ENCODE measurements at regions not wholly inside any gene's neighbourhood (a gene's known extent, or its start where the extent isn't known, plus 50 kb on each side); places are given as distances from the start of the nearest gene placed in this dataset.

DNA sequence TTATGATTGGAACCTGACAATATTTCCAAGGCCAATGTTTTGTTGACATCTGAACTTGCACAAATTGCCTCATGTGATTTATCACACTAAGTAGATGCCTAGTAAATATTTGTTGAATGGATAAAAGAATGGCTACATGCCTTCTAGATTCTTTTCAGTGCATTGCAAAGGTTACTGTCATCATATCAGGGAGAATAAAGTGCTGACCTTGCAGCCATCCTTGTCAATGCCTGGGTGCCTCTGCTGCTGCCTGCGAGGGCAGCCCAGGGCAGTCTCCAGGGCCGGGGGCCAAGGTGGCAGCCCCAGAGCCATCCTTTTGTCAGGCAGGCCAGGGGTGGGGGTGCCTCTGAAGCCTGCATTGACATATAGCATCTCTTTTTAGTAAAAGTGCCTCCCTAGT, 325.6 kb upstream of the MTNR1B start:
- Histone ChIP-seq H3K27ac (no peak overlapping the region), H3K4me3 (no peak overlapping the region), H3K4me1 (no peaks in the 10 kb centered on the region), H3K27me3 (no peaks in the 10 kb centered on the region), H3K9me3 (no peaks in the 10 kb centered on the region), H3K36me3 (no peaks in the 10 kb centered on the region)
- DNase-seq = no peak
- WGBS, 2 donors = 29 to 53% methylated on average over 2 of the region's 2 CpGs
- no peak for TF ChIP-seq POLR2A (IDR thresholded peaks at IDR 0.05)
- intact Hi-C loops (cut with DNase I) = no loop called here

DNA sequence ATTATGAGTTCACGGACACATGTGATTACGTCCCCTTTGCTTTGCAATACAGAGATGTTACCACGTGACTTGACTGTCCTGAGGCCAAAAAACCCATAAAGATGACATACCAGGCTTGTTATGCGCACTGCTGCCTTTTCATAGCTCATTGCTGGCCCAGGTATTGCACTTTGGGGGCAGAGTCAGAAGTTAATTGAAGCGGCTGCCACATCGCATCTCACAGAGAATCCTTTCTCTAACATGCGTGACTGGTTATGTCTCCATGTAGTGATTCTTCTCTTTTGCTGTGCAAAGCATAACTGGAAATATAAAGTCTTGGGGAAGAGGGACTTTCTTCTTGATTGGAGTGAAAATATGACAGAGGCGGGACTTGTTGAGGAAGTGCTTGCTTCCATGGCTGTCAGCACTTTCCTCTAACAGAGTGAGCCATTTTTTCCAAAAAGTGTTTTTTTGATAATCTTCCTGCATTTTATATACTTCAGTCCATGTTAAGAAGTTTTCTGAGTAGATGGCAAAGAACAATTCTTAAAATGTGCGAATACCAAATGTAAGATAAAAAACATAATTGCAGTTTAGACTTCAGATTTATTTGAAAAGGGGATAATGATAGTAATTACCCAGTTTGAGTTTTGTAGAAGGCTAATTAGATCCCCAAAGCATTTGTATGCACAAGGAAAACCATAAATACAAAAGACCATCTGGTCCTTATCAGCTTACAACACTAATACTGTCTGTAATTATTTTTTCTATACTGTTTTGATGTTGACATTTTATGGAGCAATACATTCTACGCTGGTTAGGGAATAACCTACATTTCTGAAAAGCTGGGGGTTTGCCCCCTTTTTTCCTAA, 324.6 kb upstream of the MTNR1B start:
- H3K27ac ChIP-seq = no peak overlapping the region
- intact Hi-C loops (cut with DNase I) = no loop called here
- DNase-seq = no peak
- H3K9me3 ChIP-seq = no peaks in the 10 kb centered on the region
- TF ChIP-seq, protein P1, sequence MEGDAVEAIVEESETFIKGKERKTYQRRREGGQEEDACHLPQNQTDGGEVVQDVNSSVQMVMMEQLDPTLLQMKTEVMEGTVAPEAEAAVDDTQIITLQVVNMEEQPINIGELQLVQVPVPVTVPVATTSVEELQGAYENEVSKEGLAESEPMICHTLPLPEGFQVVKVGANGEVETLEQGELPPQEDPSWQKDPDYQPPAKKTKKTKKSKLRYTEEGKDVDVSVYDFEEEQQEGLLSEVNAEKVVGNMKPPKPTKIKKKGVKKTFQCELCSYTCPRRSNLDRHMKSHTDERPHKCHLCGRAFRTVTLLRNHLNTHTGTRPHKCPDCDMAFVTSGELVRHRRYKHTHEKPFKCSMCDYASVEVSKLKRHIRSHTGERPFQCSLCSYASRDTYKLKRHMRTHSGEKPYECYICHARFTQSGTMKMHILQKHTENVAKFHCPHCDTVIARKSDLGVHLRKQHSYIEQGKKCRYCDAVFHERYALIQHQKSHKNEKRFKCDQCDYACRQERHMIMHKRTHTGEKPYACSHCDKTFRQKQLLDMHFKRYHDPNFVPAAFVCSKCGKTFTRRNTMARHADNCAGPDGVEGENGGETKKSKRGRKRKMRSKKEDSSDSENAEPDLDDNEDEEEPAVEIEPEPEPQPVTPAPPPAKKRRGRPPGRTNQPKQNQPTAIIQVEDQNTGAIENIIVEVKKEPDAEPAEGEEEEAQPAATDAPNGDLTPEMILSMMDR (IDR thresholded peaks at IDR 0.05) = no peak
- no peak for TF ChIP-seq POLR2A (IDR thresholded peaks at IDR 0.05)
- H3K27me3 ChIP-seq = no peaks in the 10 kb centered on the region
- no peak overlapping the region for H3K4me3 ChIP-seq
- 78 to 79% methylated on average over 7 to 10 of the region's 10 CpGs for WGBS, 2 donors
- no peaks in the 10 kb centered on the region for H3K36me3 ChIP-seq
- H3K4me1 ChIP-seq = no peaks in the 10 kb centered on the region

DNA sequence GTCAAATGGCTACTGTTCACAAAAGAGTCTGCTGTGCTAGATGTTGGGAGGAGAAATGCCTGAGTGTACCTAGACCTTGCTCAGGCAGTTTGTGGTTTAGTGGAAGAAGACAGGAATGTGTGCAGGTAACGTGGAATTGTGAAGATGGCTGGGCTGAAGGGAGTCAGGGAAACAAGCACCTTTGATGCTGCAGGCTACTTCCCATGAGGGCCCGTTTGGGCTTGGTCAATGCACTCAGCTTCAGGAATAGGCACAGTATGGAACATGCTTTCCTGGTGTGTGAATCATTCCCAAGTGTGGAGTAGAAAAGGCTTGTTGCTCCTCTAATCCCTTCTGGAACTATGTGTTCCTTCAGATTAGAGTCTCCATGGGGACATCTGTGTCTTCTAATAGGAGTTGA, 318.3 kb upstream of the MTNR1B start:
- WGBS, 2 donors = 63 to 71% methylated on average over 2 of the region's 2 CpGs
- intact Hi-C loops (cut with DNase I) = no loop called here
- Histone ChIP-seq H3K4me3 (no peak overlapping the region), H3K27ac (no peak overlapping the region), H3K4me1 (no peaks in the 10 kb centered on the region), H3K27me3 (no peaks in the 10 kb centered on the region), H3K36me3 (no peaks in the 10 kb centered on the region), H3K9me3 (no peaks in the 10 kb centered on the region)
- DNase-seq = no peak
- TF ChIP-seq, protein P1 (IDR thresholded peaks at IDR 0.05) = no peak
- TF ChIP-seq POLR2A (IDR thresholded peaks at IDR 0.05) = no peak

DNA sequence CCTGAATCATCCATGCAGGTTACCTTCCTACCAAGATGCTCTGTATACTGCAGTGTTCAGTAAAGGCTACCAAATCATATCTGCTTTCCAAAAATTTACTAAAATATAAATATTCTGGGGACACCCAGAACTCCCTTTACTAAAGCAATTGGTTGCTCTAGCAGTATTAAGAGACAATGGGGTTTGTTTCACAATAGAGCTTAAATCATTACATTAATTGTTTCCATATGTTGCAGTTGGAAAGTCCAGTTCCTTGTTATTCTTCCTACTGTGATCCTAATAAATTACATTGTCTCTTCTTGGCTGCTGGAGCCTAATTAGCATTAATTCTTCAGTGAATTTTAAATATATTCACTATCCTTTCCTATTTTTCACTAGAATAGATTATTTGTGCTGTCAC, 316.0 kb upstream of the MTNR1B start:
- Histone ChIP-seq H3K4me1 (no peaks in the 10 kb centered on the region), H3K4me3 (no peak overlapping the region), H3K27me3 (no peaks in the 10 kb centered on the region), H3K36me3 (no peaks in the 10 kb centered on the region), H3K9me3 (no peaks in the 10 kb centered on the region), H3K27ac (no peak overlapping the region)
- intact Hi-C loops (cut with DNase I) = no loop called here
- no peak for TF ChIP-seq POLR2A (IDR thresholded peaks at IDR 0.05)
- TF ChIP-seq, protein P1 (IDR thresholded peaks at IDR 0.05) = no peak
- no peak for DNase-seq

DNA sequence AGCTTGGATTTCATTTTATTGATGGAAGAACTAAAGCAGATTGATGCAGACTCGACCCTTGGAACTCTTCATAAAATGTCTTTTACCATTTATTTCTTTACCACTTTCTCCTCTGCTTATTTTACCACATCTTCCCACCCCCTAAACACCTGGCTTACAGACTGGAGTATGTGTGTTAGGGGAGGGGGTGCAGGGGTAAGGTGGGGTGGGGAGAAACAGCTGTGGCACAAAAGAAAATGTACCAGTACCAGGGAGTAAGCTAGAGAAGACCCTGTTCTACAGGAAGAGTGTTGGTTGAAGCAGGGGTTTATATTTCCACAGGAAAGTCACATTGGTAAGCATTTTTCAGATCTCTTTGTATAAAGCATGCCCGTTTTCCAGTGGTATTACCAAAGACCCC, 312.7 kb upstream of the MTNR1B start:
- H3K9me3 ChIP-seq = no peaks in the 10 kb centered on the region
- WGBS, 2 donors = 33 to 51% methylated on average over 2 of the region's 2 CpGs
- no peak overlapping the region for H3K4me3 ChIP-seq
- H3K27ac ChIP-seq = no peak overlapping the region
- no peak for TF ChIP-seq POLR2A (IDR thresholded peaks at IDR 0.05)
- intact Hi-C loops (cut with DNase I) = no loop called here
- no peaks in the 10 kb centered on the region for H3K27me3 ChIP-seq
- no peak for DNase-seq
- H3K4me1 ChIP-seq = no peaks in the 10 kb centered on the region
- no peaks in the 10 kb centered on the region for H3K36me3 ChIP-seq

DNA sequence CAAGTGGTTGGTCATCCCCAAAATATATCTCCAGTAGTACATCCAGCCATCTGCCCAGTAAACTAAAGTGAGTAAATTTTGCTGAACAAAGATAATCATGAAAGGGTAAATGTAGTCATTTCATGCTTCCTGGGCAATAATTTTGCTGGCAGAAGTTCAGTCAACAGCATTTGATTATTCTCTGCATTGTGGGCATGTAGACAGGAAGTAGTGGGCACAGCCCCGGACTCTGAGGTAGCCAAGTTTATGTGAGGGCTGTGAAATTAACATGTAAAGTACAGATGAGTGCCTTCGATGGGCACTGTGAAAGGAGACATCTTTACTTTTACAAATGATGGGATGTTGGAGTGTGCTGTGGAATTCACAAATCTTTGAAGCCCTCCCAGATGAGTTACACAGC, 312.2 kb upstream of the MTNR1B start:
- no peak overlapping the region for H3K27ac ChIP-seq
- no peak for DNase-seq
- H3K4me3 ChIP-seq = no peak overlapping the region
- intact Hi-C loops (cut with DNase I) = no loop called here
- no peaks in the 10 kb centered on the region for H3K9me3 ChIP-seq
- no peaks in the 10 kb centered on the region for H3K27me3 ChIP-seq
- no peaks in the 10 kb centered on the region for H3K36me3 ChIP-seq
- 51 to 73% methylated on average over 2 of the region's 2 CpGs for WGBS, 2 donors
- no peak for TF ChIP-seq POLR2A (IDR thresholded peaks at IDR 0.05)
- TF ChIP-seq, protein P1 (IDR thresholded peaks at IDR 0.05) = no peak
- no peaks in the 10 kb centered on the region for H3K4me1 ChIP-seq

Data from esophagus squamous epithelium (tissue), 5 donors.